ENCODE measurements at regions not wholly inside any gene's neighbourhood (a gene's known extent, or its start where the extent isn't known, plus 50 kb on each side); places are given as distances from the start of the nearest gene placed in this dataset.

DNA sequence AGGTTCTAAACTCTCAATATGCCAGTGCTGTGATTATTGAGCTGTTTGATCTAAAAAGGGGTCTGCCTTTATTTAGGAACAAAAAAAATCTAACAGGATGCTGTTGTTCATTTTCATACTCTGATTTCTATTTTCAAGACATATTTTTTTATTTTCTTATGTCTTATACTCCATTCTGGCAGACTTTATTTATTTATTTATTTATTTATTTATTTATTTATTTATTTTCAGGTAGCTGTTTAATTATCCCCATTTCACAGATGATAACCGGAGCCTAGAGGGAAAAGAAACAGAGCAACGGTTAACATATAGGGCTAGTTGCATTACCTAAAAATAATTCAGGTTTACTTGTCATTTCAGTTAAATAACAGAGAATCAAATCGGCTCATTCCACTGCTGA is 174.4 kb downstream of the CENPF start:
- Histone ChIP-seq H4K20me1 (ENCODE audit: insufficient read depth, low read length) (no peaks in the 10 kb centered on the region), H3K9me1 (ENCODE audit: insufficient read depth, low read length) (no peaks in the 10 kb centered on the region), H2BK120ac (ENCODE audit: low read depth, low read length) (no peak overlapping the region), H2AK9ac (replicated peaks; ENCODE audit: low read depth, low read length, poor library complexity) (no peak overlapping the region), H3K4me2 (ENCODE audit: low read depth, low read length) (no peak overlapping the region), H2AFZ (replicated peaks; ENCODE audit: low read length, poor library complexity) (no peak overlapping the region), H3K9me3 (ENCODE audit: control insufficient read depth, insufficient read depth, low read length) (no peaks in the 10 kb centered on the region), H2BK15ac (ENCODE audit: low read depth, low read length) (no peak overlapping the region), H3K9ac (ENCODE audit: low read depth, low read length) (no peak overlapping the region), H4K8ac (ENCODE audit: low read depth in 2 of 2, low read length in 2 of 2) (no peak overlapping the region), H3K4ac (ENCODE audit: low read depth, low read length) (no peak overlapping the region), H2BK5ac (ENCODE audit: low read depth, low read length, poor library complexity, severe bottlenecking) (no peak overlapping the region), H3K36me3 (ENCODE audit: control insufficient read depth, insufficient read depth, low read length) (no peaks in the 10 kb centered on the region), H3K27ac (ENCODE audit: insufficient read depth, low read length) (no peak overlapping the region), H3K27me3 (ENCODE audit: control insufficient read depth, insufficient read depth, low read length) (no peaks in the 10 kb centered on the region), H3K4me3 (ENCODE audit: insufficient read depth, low read depth, low read length) (no peak overlapping the region), H2AK5ac (ENCODE audit: low read depth, low read length) (no peak overlapping the region), H3K79me1 (ENCODE audit: low read depth in 1 of 2, low read length in 2 of 2) (no peaks in the 10 kb centered on the region), H4K5ac (ENCODE audit: low read depth, low read length) (no peak overlapping the region), H4K91ac (ENCODE audit: insufficient read depth, low read depth, low read length) (no peak overlapping the region), H2BK20ac (ENCODE audit: low read depth, low read length) (no peak overlapping the region), H3K56ac (ENCODE audit: extremely low read depth, insufficient read depth, low read length) (no peak overlapping the region), H3K4me1 (ENCODE audit: control insufficient read depth, insufficient read depth, low read length) (no peaks in the 10 kb centered on the region), H3K23ac (ENCODE audit: low read depth, low read length) (no peak overlapping the region), H3K14ac (replicated peaks; ENCODE audit: low read depth, low read length) (no peak overlapping the region), H3K18ac (ENCODE audit: low read depth, low read length) (no peak overlapping the region)
- no peak for TF ChIP-seq BHLHE40 (IDR thresholded peaks at IDR 0.05; ENCODE audit: low read depth, low read length)
- TF ChIP-seq, protein P1, sequence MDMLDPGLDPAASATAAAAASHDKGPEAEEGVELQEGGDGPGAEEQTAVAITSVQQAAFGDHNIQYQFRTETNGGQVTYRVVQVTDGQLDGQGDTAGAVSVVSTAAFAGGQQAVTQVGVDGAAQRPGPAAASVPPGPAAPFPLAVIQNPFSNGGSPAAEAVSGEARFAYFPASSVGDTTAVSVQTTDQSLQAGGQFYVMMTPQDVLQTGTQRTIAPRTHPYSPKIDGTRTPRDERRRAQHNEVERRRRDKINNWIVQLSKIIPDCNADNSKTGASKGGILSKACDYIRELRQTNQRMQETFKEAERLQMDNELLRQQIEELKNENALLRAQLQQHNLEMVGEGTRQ (IDR thresholded peaks at IDR 0.05; ENCODE audit: low read depth, low read length): no peak
- TF ChIP-seq CHD1 (IDR thresholded peaks at IDR 0.05; ENCODE audit: low read depth, low read length): no peak
- TF ChIP-seq CTCF (conservative IDR thresholded peaks at IDR 0.05; ENCODE audit: low read depth, low read length): no peak
- no peak for TF ChIP-seq FOS (IDR thresholded peaks at IDR 0.05; ENCODE audit: low read depth, low read length)
- ChIA-PET CTCF (no interaction called here), POLR2A (ENCODE audit: unreplicated experiment) (no interaction called here)
- no TSS peak for BruUV-seq (replicated peaks)
- dilution Hi-C loops (cut with HindIII; ENCODE audit: low sequenced_read_pairs, unreplicated experiment): no loop called here
- intact Hi-C loops (cut with micrococcal nuclease): no loop called here
- in situ Hi-C loops (cut with MboI; ENCODE audit: low sequenced_read_pairs): no loop called here
- ATAC-seq (ENCODE audit: low read depth) (no peak), DNase-seq (no peak)
- WGBS, 2 experiments (ENCODE audit: extremely low coverage in 2 of 2, insufficient read length in 1 of 2): no CpG with 5 or more reads among the region's 3 CpGs

Measured in IMR-90 (cell line).